Glutamatergic neuron (in vitro differentiated cells): ENCODE measurements at regions not wholly inside any gene's neighbourhood (a gene's known extent, or its start where the extent isn't known, plus 50 kb on each side); places are given as distances from the start of the nearest gene placed in this dataset.

ENCODE experiments used
- DNase-seq: peaks from one replicate; pipeline ENCODE4 v3.0.0; 2022
- H3K27ac Mint-ChIP-seq: one replicate; pipeline ENCODE4 v1.8.0; 2020; ENCODE audit warnings: mild to moderate bottlenecking, mixed read lengths, inconsistent platforms; ENCODE audit not compliant: unreplicated experiment
- H3K27me3 Mint-ChIP-seq: one replicate; pipeline ENCODE4 v1.8.0; 2020; ENCODE audit warnings: mild to moderate bottlenecking, moderate library complexity, mixed read lengths, inconsistent platforms; ENCODE audit not compliant: unreplicated experiment
- H3K36me3 Mint-ChIP-seq: one replicate; pipeline ENCODE4 v1.8.0; 2020; ENCODE audit warnings: mild to moderate bottlenecking, mixed read lengths, inconsistent platforms; ENCODE audit not compliant: unreplicated experiment
- H3K4me1 Mint-ChIP-seq: one replicate; pipeline ENCODE4 v1.8.0; 2020; ENCODE audit warnings: mild to moderate bottlenecking, low read depth, mixed read lengths, inconsistent platforms; ENCODE audit not compliant: unreplicated experiment
- H3K4me3 Mint-ChIP-seq: one replicate; pipeline ENCODE4 v1.8.0; 2020; ENCODE audit warnings: mild to moderate bottlenecking, mixed read lengths, inconsistent platforms; ENCODE audit not compliant: unreplicated experiment
- H3K9me3 Mint-ChIP-seq: one replicate; pipeline ENCODE4 v1.8.0; 2020; ENCODE audit warnings: mild to moderate bottlenecking, moderate library complexity, mixed read lengths, inconsistent platforms; ENCODE audit not compliant: unreplicated experiment
- TF ChIP-seq, protein P1 (sequence below): fragments of 200-600 bp; sonication (generic); IDR thresholded peaks from one replicate; pipeline ENCODE4 v1.5.0; 2021; ENCODE audit not compliant: partially characterized antibody, unreplicated experiment

DNA sequence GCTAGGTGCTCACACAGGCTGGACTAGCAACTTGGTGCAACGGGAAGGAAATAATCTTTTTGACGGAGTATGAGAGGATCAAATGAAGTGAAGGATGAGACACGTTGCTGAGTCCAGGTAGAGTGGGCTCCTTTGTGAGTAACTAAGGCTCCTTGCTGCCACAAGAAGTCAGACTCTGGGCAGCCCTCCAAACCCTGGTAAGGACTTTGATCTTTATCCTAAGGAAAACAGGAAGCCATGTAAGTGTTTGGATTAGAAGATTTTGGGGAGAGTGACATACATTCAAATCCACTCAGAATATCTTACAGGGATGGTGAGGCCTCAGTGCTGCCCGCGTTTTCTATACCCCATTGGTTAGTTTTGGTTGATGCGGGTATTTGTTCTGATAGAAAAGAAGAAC, 155.9 kb upstream of the RAG2 start:
- TF ChIP-seq, protein P1, sequence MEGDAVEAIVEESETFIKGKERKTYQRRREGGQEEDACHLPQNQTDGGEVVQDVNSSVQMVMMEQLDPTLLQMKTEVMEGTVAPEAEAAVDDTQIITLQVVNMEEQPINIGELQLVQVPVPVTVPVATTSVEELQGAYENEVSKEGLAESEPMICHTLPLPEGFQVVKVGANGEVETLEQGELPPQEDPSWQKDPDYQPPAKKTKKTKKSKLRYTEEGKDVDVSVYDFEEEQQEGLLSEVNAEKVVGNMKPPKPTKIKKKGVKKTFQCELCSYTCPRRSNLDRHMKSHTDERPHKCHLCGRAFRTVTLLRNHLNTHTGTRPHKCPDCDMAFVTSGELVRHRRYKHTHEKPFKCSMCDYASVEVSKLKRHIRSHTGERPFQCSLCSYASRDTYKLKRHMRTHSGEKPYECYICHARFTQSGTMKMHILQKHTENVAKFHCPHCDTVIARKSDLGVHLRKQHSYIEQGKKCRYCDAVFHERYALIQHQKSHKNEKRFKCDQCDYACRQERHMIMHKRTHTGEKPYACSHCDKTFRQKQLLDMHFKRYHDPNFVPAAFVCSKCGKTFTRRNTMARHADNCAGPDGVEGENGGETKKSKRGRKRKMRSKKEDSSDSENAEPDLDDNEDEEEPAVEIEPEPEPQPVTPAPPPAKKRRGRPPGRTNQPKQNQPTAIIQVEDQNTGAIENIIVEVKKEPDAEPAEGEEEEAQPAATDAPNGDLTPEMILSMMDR: no peak
- no peak overlapping the region for H3K27ac Mint-ChIP-seq
- DNase-seq: no peak
- H3K36me3 Mint-ChIP-seq: no peaks in the 10 kb centered on the region
- H3K4me1 Mint-ChIP-seq: no peaks in the 10 kb centered on the region
- no peaks in the 10 kb centered on the region for H3K27me3 Mint-ChIP-seq
- H3K4me3 Mint-ChIP-seq: no peak overlapping the region
- no peaks in the 10 kb centered on the region for H3K9me3 Mint-ChIP-seq

DNA sequence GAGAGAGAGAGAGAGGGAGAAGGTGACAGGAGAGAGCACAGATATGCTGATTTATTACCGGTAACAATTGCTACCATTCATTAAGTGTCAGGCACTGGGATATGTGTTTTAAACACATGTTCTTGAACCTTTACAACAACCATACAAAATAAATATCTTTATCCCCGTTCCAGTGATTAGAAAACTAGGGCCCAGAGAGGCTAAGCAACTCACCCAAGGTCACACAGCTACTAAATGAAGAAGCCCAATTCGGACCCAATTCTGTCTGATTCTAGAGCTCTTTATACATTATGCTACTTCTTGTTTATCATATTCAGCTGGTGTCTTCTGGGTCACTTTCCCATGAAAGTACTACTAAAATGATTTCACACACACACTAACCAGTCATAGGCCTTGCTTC, 154.0 kb upstream of the RAG2 start:
- no peaks in the 10 kb centered on the region for H3K27me3 Mint-ChIP-seq
- TF ChIP-seq, protein P1: no peak
- H3K27ac Mint-ChIP-seq: no peak overlapping the region
- no peaks in the 10 kb centered on the region for H3K4me1 Mint-ChIP-seq
- no peak overlapping the region for H3K4me3 Mint-ChIP-seq
- H3K9me3 Mint-ChIP-seq: peaks cover 1% of the 10 kb centered on the region
- no peaks in the 10 kb centered on the region for H3K36me3 Mint-ChIP-seq
- no peak for DNase-seq

DNA sequence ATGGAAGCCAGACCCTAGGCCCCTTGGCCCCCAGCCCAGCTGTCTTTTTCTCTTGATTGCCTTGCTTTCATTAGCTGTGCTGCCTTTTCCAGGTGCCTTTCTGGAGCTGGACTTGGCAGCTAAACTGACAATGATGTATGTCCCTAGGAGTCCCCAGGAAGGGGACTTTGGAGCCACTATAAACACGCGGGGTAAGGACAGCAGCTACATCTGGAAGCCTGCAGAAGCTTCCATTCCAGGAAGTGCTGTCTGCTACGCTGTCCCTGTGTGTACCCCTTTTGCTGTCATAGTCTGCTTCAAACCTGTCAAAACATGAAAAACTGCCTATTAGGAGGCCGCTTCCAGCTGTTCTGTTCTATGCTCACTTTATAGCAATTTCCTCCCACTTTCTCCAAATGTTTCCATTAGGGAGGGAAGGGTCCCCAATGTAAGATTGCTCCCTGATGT, 153.3 kb upstream of the RAG2 start:
- Mint-ChIP-seq H3K4me1 (no peaks in the 10 kb centered on the region), H3K4me3 (no peak overlapping the region), H3K27ac (no peak overlapping the region), H3K9me3 (peaks cover 2% of the 10 kb centered on the region), H3K36me3 (no peaks in the 10 kb centered on the region), H3K27me3 (no peaks in the 10 kb centered on the region)
- no peak for DNase-seq
- TF ChIP-seq, protein P1: no peak

DNA sequence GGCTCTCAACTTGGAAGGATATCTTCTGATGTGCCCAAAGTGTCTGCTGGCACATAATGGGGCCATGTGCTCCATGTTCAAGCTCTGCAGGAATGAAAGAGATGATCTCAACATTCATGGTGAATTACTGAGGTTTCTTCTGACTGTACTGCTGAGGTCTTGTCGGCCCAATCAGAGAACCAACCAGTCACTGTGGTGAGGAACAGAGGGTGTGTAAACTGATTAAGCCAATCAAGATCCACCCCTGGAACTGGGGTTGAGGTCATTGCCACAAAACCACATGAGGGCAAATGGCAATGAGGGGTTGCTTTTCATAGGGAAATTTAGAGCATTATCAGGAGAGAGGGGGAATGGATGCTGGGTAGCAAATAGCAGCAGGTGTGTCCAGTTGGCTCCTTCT, 152.3 kb upstream of the RAG2 start:
- no peaks in the 10 kb centered on the region for H3K4me1 Mint-ChIP-seq
- TF ChIP-seq, protein P1: no peak
- peaks cover 2% of the 10 kb centered on the region for H3K9me3 Mint-ChIP-seq
- H3K27me3 Mint-ChIP-seq: no peaks in the 10 kb centered on the region
- H3K27ac Mint-ChIP-seq: no peak overlapping the region
- no peaks in the 10 kb centered on the region for H3K36me3 Mint-ChIP-seq
- no peak for DNase-seq
- H3K4me3 Mint-ChIP-seq: no peak overlapping the region

DNA sequence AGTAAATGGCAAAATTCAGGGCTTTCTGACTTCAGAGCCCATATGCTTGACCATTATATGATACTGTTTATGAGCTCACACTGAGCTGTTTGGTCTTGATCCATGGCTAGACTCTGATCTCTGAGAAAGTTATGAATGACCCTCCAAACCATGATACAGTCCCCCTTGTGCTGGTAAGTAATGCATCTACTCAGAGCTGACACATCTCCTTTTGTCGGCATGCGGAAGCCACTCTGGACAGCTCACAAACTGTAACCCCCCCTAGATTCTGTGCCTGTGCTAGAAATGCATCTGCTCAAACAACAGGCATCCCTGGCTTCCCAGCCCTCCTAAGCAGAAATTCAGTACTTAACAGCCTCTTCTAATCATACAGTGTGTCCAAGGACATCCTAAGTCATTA, 150.8 kb upstream of the RAG2 start:
- H3K27ac Mint-ChIP-seq: no peak overlapping the region
- no peaks in the 10 kb centered on the region for H3K27me3 Mint-ChIP-seq
- H3K4me1 Mint-ChIP-seq: no peaks in the 10 kb centered on the region
- TF ChIP-seq, protein P1: no peak
- no peak overlapping the region for H3K4me3 Mint-ChIP-seq
- H3K36me3 Mint-ChIP-seq: no peaks in the 10 kb centered on the region
- H3K9me3 Mint-ChIP-seq: peaks cover 2% of the 10 kb centered on the region
- no peak for DNase-seq
